ENCODE measurements at regions not wholly inside any gene's neighbourhood (a gene's known extent, or its start where the extent isn't known, plus 50 kb on each side); places are given as distances from the start of the nearest gene placed in this dataset.

DNA sequence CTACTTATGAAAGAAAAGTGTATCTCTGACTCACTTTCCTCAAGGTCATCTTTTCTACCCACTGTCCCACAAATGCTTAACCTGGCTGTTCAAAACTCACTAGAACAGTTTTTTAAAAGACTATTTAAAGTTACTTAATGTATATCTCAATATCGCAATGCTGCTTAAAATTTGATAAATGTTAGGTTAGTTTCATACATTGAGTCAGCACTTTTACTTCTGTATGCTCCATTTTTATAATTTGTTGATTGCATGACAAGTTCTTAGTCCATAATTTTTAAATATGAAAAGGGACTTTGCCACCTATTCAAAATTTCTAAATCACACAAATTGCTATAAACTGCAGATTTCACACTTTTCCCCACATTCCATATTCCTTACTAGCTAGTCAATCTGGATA, 231.7 kb upstream of the SLC39A10 start:
- no peak for TF ChIP-seq CTCF (IDR thresholded peaks at IDR 0.05; ENCODE audit: low read length)
- no peak for TF ChIP-seq EZH2phosphoT487 (IDR thresholded peaks at IDR 0.05; ENCODE audit: low read length)
- TF ChIP-seq EZH2 (optimal IDR thresholded peaks at IDR 0.05; ENCODE audit: low read depth, low read length), result no peak
- Histone ChIP-seq H3K9me3 (replicated peaks; ENCODE audit: insufficient read depth, low read length) (no peaks in the 10 kb centered on the region), H3F3A (ENCODE audit: insufficient read depth, low read length) (no peaks in the 10 kb centered on the region), H3K27me3 (replicated peaks; ENCODE audit: insufficient read depth, low read length) (no peaks in the 10 kb centered on the region), H3K4me2 (ENCODE audit: low read depth, low read length) (no peak overlapping the region), H3K9ac (ENCODE audit: low read length) (no peak overlapping the region), H3K27ac (ENCODE audit: low read length) (no peak overlapping the region), H3K79me2 (ENCODE audit: low read length) (no peaks in the 10 kb centered on the region), H3K9me2 (replicated peaks; ENCODE audit: insufficient read depth, low read length) (no peaks in the 10 kb centered on the region), H3K36me3 (replicated peaks; ENCODE audit: insufficient read depth, low read length) (no peaks in the 10 kb centered on the region), H2AFZ (ENCODE audit: low read length) (no peak overlapping the region), H4K20me1 (ENCODE audit: insufficient read depth, low read length) (no peaks in the 10 kb centered on the region), H3K4me1 (ENCODE audit: low read length) (no peaks in the 10 kb centered on the region), H3K4me3 (ENCODE audit: low read length) (no peak overlapping the region)
- no peak for DNase-seq

DNA sequence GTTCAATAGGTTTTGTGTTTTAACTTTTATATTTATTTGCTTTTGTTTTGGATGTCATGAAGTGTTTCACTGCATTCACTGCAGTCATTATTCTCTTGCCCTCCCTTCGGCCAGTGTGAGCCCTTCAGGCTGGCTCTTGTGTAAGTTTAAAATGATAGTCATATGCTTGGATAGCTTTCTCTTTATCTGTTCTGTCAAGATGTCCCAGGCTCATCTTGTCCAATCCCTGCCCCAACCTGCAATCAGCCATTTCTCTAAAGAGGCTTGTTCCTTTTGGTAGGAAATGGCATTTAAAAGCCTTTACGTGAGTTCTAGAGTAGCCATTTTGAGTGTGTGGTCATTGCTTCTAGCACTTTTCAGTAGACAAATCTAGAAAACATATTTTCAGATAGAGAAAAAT, 238.0 kb upstream of the SLC39A10 start:
- Histone ChIP-seq H3K4me3 (ENCODE audit: low read length) (no peak overlapping the region), H4K20me1 (ENCODE audit: insufficient read depth, low read length) (no peaks in the 10 kb centered on the region), H3K9me2 (replicated peaks; ENCODE audit: insufficient read depth, low read length) (no peaks in the 10 kb centered on the region), H3K36me3 (replicated peaks; ENCODE audit: insufficient read depth, low read length) (no peaks in the 10 kb centered on the region), H3K9ac (ENCODE audit: low read length) (no peak overlapping the region), H3K4me1 (ENCODE audit: low read length) (no peaks in the 10 kb centered on the region), H2AFZ (ENCODE audit: low read length) (no peak overlapping the region), H3K9me3 (replicated peaks; ENCODE audit: insufficient read depth, low read length) (no peaks in the 10 kb centered on the region), H3F3A (ENCODE audit: insufficient read depth, low read length) (no peaks in the 10 kb centered on the region), H3K79me2 (ENCODE audit: low read length) (no peaks in the 10 kb centered on the region), H3K27me3 (replicated peaks; ENCODE audit: insufficient read depth, low read length) (no peaks in the 10 kb centered on the region), H3K4me2 (ENCODE audit: low read depth, low read length) (no peak overlapping the region), H3K27ac (ENCODE audit: low read length) (no peak overlapping the region)
- DNase-seq, result no peak
- TF ChIP-seq CTCF (IDR thresholded peaks at IDR 0.05; ENCODE audit: low read length) (no peak), EZH2 (optimal IDR thresholded peaks at IDR 0.05; ENCODE audit: low read depth, low read length) (no peak), EZH2phosphoT487 (IDR thresholded peaks at IDR 0.05; ENCODE audit: low read length) (no peak)

DNA sequence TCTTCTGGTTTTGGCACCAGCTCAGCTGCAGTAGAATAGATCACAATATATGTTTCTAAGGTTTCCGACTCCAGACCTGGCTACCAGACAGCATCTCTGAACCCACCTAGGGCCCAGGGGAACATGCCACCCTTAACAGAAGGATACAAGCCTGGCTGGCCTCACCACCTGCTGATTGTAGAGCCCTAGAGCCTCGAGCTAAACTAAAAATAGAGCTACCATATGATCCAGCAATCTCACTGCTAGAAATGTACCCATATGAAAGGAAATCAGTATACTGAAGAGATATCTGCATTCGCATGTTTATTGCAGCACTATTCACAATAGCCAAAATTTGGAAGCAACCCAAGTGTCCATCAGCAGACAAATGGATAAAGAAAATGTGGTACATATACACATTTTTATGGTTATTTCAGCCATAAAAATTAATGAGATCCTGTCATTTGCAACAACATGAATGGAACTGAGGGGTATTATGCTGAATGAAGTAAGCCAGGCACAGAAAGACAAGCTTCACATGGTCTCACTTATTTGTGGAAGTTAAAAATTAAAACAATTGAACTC, 242.4 kb upstream of the SLC39A10 start:
- Histone ChIP-seq H3K27ac (ENCODE audit: low read length) (no peak overlapping the region), H2AFZ (ENCODE audit: low read length) (no peak overlapping the region), H3K79me2 (ENCODE audit: low read length) (no peaks in the 10 kb centered on the region), H3K9ac (ENCODE audit: low read length) (no peak overlapping the region), H4K20me1 (ENCODE audit: insufficient read depth, low read length) (no peaks in the 10 kb centered on the region), H3F3A (ENCODE audit: insufficient read depth, low read length) (no peaks in the 10 kb centered on the region), H3K9me2 (replicated peaks; ENCODE audit: insufficient read depth, low read length) (no peaks in the 10 kb centered on the region), H3K4me1 (ENCODE audit: low read length) (no peaks in the 10 kb centered on the region), H3K4me3 (ENCODE audit: low read length) (no peak overlapping the region), H3K27me3 (replicated peaks; ENCODE audit: insufficient read depth, low read length) (no peaks in the 10 kb centered on the region), H3K4me2 (ENCODE audit: low read depth, low read length) (no peak overlapping the region), H3K9me3 (replicated peaks; ENCODE audit: insufficient read depth, low read length) (no peaks in the 10 kb centered on the region), H3K36me3 (replicated peaks; ENCODE audit: insufficient read depth, low read length) (no peaks in the 10 kb centered on the region)
- DNase-seq, result no peak
- TF ChIP-seq CTCF (IDR thresholded peaks at IDR 0.05; ENCODE audit: low read length) (no peak), EZH2 (optimal IDR thresholded peaks at IDR 0.05; ENCODE audit: low read depth, low read length) (no peak), EZH2phosphoT487 (IDR thresholded peaks at IDR 0.05; ENCODE audit: low read length) (no peak)
